SK-N-SH (cell line): ENCODE measurements at regions not wholly inside any gene's neighbourhood (a gene's known extent, or its start where the extent isn't known, plus 50 kb on each side); places are given as distances from the start of the nearest gene placed in this dataset.

Experiments used
- CTCF ChIA-PET: fragments of 300-600, 350-600 bp; formaldehyde crosslinking; extraction: SDS; loops from one replicate; lab custom pipeline; 2021; lab: Yijun Ruan, JAX
- POLR2A ChIA-PET: fragments of 350-600 bp; sonication (Branson Sonifier 250); formaldehyde crosslinking; extraction: SDS; loops from one replicate; lab custom pipeline; 2020; ENCODE audit warnings: antibody characterized with exemption, inconsistent platforms; lab: Yijun Ruan, JAX
- DNase-seq: peaks from one replicate; pipeline ENCODE4 v3.0.0; 2012
- H2AFZ ChIP-seq: fragments of 200-600 bp; sonication (generic); 2 replicates; pipeline ENCODE4 v1.8.1; 2016; ENCODE audit warnings: antibody characterized with exemption, mild to moderate bottlenecking, low read depth
- H3F3A ChIP-seq: fragments of 200-600 bp; sonication (generic); replicated peaks from 2 replicates; pipeline ENCODE3; 2016; ENCODE audit warnings: antibody characterized with exemption, mild to moderate bottlenecking; ENCODE audit not compliant: insufficient read depth
- H3K27ac ChIP-seq, 2 experiments: fragments of 200-500 bp in 1 of 2; fragments of 200-600 bp in 1 of 2; sonication (Bioruptor generic) in 1 of 2; sonication (generic), shearing (Covaris generic) in 1 of 2; 2 replicates each; pipeline versions ENCODE4 v1.5.1 to v1.6.1; 2014 to 2016; ENCODE audit warnings: low read depth in 2 of 2, inconsistent platforms in 1 of 2, low read length in 1 of 2, mild to moderate bottlenecking in 1 of 2, mixed read lengths in 1 of 2
- H3K27me3 ChIP-seq: fragments of 200-600 bp; sonication (generic), shearing (Covaris generic); 2 replicates; pipeline ENCODE4 v1.6.1; 2016; ENCODE audit warnings: mixed run types; ENCODE audit not compliant: insufficient read depth
- H3K36me3 ChIP-seq, 2 experiments: fragments of 200-500 bp in 1 of 2; fragments of 200-600 bp in 1 of 2; sonication (Bioruptor generic) in 1 of 2; sonication (generic) in 1 of 2; replicated peaks in 1 of 2; 2 replicates each; pipeline versions ENCODE3 to v1.5.1; 2014 to 2016; ENCODE audit warnings: low read length in 1 of 2, mild to moderate bottlenecking in 1 of 2; ENCODE audit not compliant: insufficient read depth in 2 of 2, control insufficient read depth in 1 of 2
- H3K4me1 ChIP-seq, 2 experiments: fragments of 200-500 bp in 1 of 2; fragments of 200-600 bp in 1 of 2; sonication (Bioruptor generic) in 1 of 2; sonication (generic), shearing (Covaris generic) in 1 of 2; 2 replicates each; pipeline versions ENCODE4 v1.5.1 to v1.6.1; 2014 to 2016; ENCODE audit warnings: low read depth in 1 of 2, low read length in 1 of 2, mixed run types in 1 of 2; ENCODE audit not compliant: insufficient read depth in 2 of 2, control insufficient read depth in 1 of 2
- H3K4me2 ChIP-seq: fragments of 200-600 bp; sonication (generic), shearing (Covaris generic); 2 replicates; pipeline ENCODE4 v1.6.1; 2017; ENCODE audit warnings: mixed run types
- H3K4me3 ChIP-seq, 2 experiments: fragments of 200-500 bp in 1 of 2; fragments of 200-600 bp in 1 of 2; sonication (Bioruptor generic) in 1 of 2; sonication (generic), shearing (Covaris generic) in 1 of 2; 2 replicates each; pipeline versions ENCODE4 v1.5.1 to v1.8.1; 2014 to 2016; ENCODE audit warnings: low read depth in 2 of 2, inconsistent platforms in 1 of 2, low read length in 1 of 2, mild to moderate bottlenecking in 1 of 2, mixed read lengths in 1 of 2, moderate library complexity in 1 of 2
- H3K79me2 ChIP-seq: fragments of 200-600 bp; sonication (generic); 2 replicates; pipeline ENCODE4 v1.8.1; 2017; ENCODE audit warnings: mild to moderate bottlenecking; ENCODE audit not compliant: insufficient read depth
- H3K9ac ChIP-seq: fragments of 200-600 bp; sonication (generic); 2 replicates; pipeline ENCODE4 v1.6.1; 2017; ENCODE audit warnings: mixed run types
- H3K9me2 ChIP-seq: fragments of 200-600 bp; sonication (generic); 2 replicates; pipeline ENCODE4 v1.6.1; 2017; ENCODE audit warnings: mixed run types
- H3K9me3 ChIP-seq: fragments of 200-600 bp; sonication (generic); 2 replicates; pipeline ENCODE4 v1.6.1; 2017; ENCODE audit warnings: mixed run types, mild to moderate bottlenecking, moderate library complexity
- H4K20me1 ChIP-seq: fragments of 200-600 bp; sonication (generic); 2 replicates; pipeline ENCODE4 v1.6.1; 2017; ENCODE audit warnings: mild to moderate bottlenecking, mixed run types; ENCODE audit not compliant: insufficient read depth
- CHD2 ChIP-seq: fragments of 150-350 bp; IDR thresholded peaks from 2 replicates; pipeline ENCODE4 v1.6.1; 2018; ENCODE audit warnings: low read length; ENCODE audit not compliant: partially characterized antibody
- CTCF ChIP-seq: fragments of 200-600 bp; sonication (generic); IDR thresholded peaks from 2 replicates; pipeline ENCODE4 v1.6.1; 2017; ENCODE audit warnings: antibody characterized with exemption, mild to moderate bottlenecking, moderate library complexity
- EZH2phosphoT487 ChIP-seq: fragments of 200-600 bp; sonication (generic); IDR thresholded peaks from 2 replicates; pipeline ENCODE4 v1.6.1; 2017; ENCODE audit warnings: low read depth, mixed run types, mild to moderate bottlenecking, antibody characterized with exemption, moderate library complexity, borderline replicate concordance
- GABPA ChIP-seq: IDR thresholded peaks from 2 replicates; pipeline ENCODE4 v1.4.0; 2012; ENCODE audit warnings: low read depth, mild to moderate bottlenecking
- GATA2 ChIP-seq: sonication (generic); formaldehyde crosslinking; IDR thresholded peaks from 2 replicates; pipeline ENCODE4 v1.5.0; 2020; ENCODE audit warnings: mild to moderate bottlenecking, missing genetic modification reagents
- IRF3 ChIP-seq: fragments of 150-350 bp; IDR thresholded peaks from 2 replicates; pipeline ENCODE4 v1.6.1; 2016; ENCODE audit warnings: mild to moderate bottlenecking, low read depth, low read length
- MAX ChIP-seq: IDR thresholded peaks from 2 replicates; pipeline ENCODE4 v1.4.0; 2012; ENCODE audit warnings: low read depth
- MEF2A ChIP-seq: IDR thresholded peaks from 2 replicates; pipeline ENCODE4 v1.4.0; 2012; ENCODE audit warnings: low read depth, borderline replicate concordance
- MXI1 ChIP-seq: IDR thresholded peaks from 2 replicates; pipeline ENCODE4 v1.6.1; 2012; ENCODE audit warnings: mild to moderate bottlenecking, low read depth, low read length, improper control_type of control experiment
- NFIC ChIP-seq: IDR thresholded peaks from 2 replicates; pipeline ENCODE4 v1.4.0; 2012; ENCODE audit warnings: borderline replicate concordance
- PBX3 ChIP-seq: IDR thresholded peaks from 2 replicates; pipeline ENCODE4; 2012
- RAD21 ChIP-seq: IDR thresholded peaks from 2 replicates; pipeline ENCODE4 v1.6.1; 2012; ENCODE audit warnings: mild to moderate bottlenecking, low read length
- RXRA ChIP-seq: IDR thresholded peaks from 2 replicates; pipeline ENCODE4 v1.4.0; 2012; ENCODE audit warnings: low read depth, mild to moderate bottlenecking, borderline replicate concordance
- SIN3A ChIP-seq: IDR thresholded peaks from 2 replicates; pipeline ENCODE4 v1.6.1; 2012; ENCODE audit warnings: low read depth, mild to moderate bottlenecking, low read length, moderate library complexity, borderline replicate concordance
- TCF12 ChIP-seq: IDR thresholded peaks from 2 replicates; pipeline ENCODE4 v1.4.0; 2012
- USF1 ChIP-seq: IDR thresholded peaks from 2 replicates; pipeline ENCODE4 v1.4.0; 2012; ENCODE audit warnings: low read depth, borderline replicate concordance
- USF2 ChIP-seq: fragments of 150-350 bp; IDR thresholded peaks from 2 replicates; pipeline ENCODE4 v1.6.1; 2017; ENCODE audit warnings: antibody characterized with exemption, low read length, low read depth, borderline replicate concordance
- WGBS: methylation state at CpG from one replicate; pipeline ENCODE4 v1.1.6; 2017; ENCODE audit warnings: low lambda C conversion rate; 5-methylcytosine and 5-hydroxymethylcytosine counted together

- WGBS, result 36% methylated on average over 3 of the region's 3 CpGs
- Histone ChIP-seq H3K9me3 (no peaks in the 10 kb centered on the region), H3F3A (no peaks in the 10 kb centered on the region), H2AFZ (no peak overlapping the region), H3K4me3 (no peak overlapping the region), H3K79me2 (no peaks in the 10 kb centered on the region), H3K9ac (no peak overlapping the region), H3K36me3 (no peaks in the 10 kb centered on the region), H4K20me1 (no peaks in the 10 kb centered on the region), H3K9me2 (no peaks in the 10 kb centered on the region), H3K4me2 (no peak overlapping the region), H3K4me1 (no peaks in the 10 kb centered on the region), H3K27ac (no peak overlapping the region), H3K27me3 (no peaks in the 10 kb centered on the region)
- POLR2A ChIA-PET, result no interaction called here
- TF ChIP-seq GATA2, result no peak
- no peak for TF ChIP-seq PBX3
- TF ChIP-seq RXRA, result no peak
- TF ChIP-seq CTCF, result no peak
- TF ChIP-seq MXI1, result no peak
- TF ChIP-seq MAX, result no peak
- TF ChIP-seq SIN3A, result no peak
- TF ChIP-seq IRF3, result no peak
- TF ChIP-seq NFIC, result no peak
- no peak for TF ChIP-seq MEF2A
- no peak for TF ChIP-seq GABPA
- TF ChIP-seq RAD21, result no peak
- TF ChIP-seq CHD2, result no peak
- TF ChIP-seq TCF12, result no peak
- TF ChIP-seq USF1, result no peak
- no peak for TF ChIP-seq USF2
- TF ChIP-seq EZH2phosphoT487, result no peak
- no peak for DNase-seq
- CTCF ChIA-PET, result no interaction called here
Measured at GRCh38 chr3:135362889-135363288, 567.8 kb downstream of the EPHB1 start.
